LNCaP clone FGC (cell line): ENCODE measurements at regions not wholly inside any gene's neighbourhood (a gene's known extent, or its start where the extent isn't known, plus 50 kb on each side); places are given as distances from the start of the nearest gene placed in this dataset.
"Not testable (repeated sequence)": the region's sequence is repeated elsewhere in the genome, so short reads cannot be mapped to it uniquely, and the experiment has no call there.

ENCODE experiments used
- DNase-seq: peaks from one replicate; pipeline ENCODE4 v3.0.0-alpha.2; 2011; ENCODE audit warnings: low read depth
- H3K4me3 ChIP-seq: 2 replicates; pipeline ENCODE4 v1.5.1; 2011; ENCODE audit warnings: mild to moderate bottlenecking, low read depth, low read length, control low read depth
- CTCF ChIP-seq: IDR thresholded peaks from 2 replicates; pipeline ENCODE4 v1.5.1; 2012; ENCODE audit warnings: mild to moderate bottlenecking; ENCODE audit not compliant: control insufficient read depth, insufficient read depth; ENCODE audit errors: extremely low read depth

- no peak overlapping the region for H3K4me3 ChIP-seq
- peak; percentile 3 for DNase-seq
These were observed 1091.7 kb upstream of the CELF2 start for GRCh38 chr10:9926003-9926402.

GRCh38 chr10:9926881-9927280, 1090.8 kb upstream of the CELF2 start:
- TF ChIP-seq CTCF, result no peak
- H3K4me3 ChIP-seq, result no peak overlapping the region
- no peak for DNase-seq

More at GRCh38 chr10:9926003-9926402, 1091.7 kb upstream of the CELF2 start:
- TF ChIP-seq CTCF, result no peak

- H3K4me3 ChIP-seq, result no peak overlapping the region
- TF ChIP-seq CTCF, result no peak
- DNase-seq, result no peak
These were observed 1078.0 kb upstream of the CELF2 start for GRCh38 chr10:9939716-9940115.

GRCh38 chr10:9944690-9945089, 1073.0 kb upstream of the CELF2 start:
- TF ChIP-seq CTCF, result no peak
- no peak overlapping the region for H3K4me3 ChIP-seq
- no peak for DNase-seq

- TF ChIP-seq CTCF, result no peak
- H3K4me3 ChIP-seq, result no peak overlapping the region
- DNase-seq, result no peak
These were observed 1067.6 kb upstream of the CELF2 start for GRCh38 chr10:9950070-9950469.

GRCh38 chr10:9951481-9952257, 1066.0 kb upstream of the CELF2 start:
- DNase-seq, result no peak
- no peak overlapping the region for H3K4me3 ChIP-seq
- no peak for TF ChIP-seq CTCF

- no peak overlapping the region for H3K4me3 ChIP-seq
- DNase-seq, result no peak
These were observed 1060.3 kb upstream of the CELF2 start for GRCh38 chr10:9957351-9957750.

GRCh38 chr10:9957876-9958275, 1059.8 kb upstream of the CELF2 start:
- not testable (repeated sequence) for DNase-seq

More at GRCh38 chr10:9957351-9957750, 1060.3 kb upstream of the CELF2 start:
- TF ChIP-seq CTCF, result no peak

More at GRCh38 chr10:9957876-9958275, 1059.8 kb upstream of the CELF2 start:
- H3K4me3 ChIP-seq, result not testable (repeated sequence)
